Lower lobe of right lung (tissue), 2 donors: ENCODE measurements at regions not wholly inside any gene's neighbourhood (a gene's known extent, or its start where the extent isn't known, plus 50 kb on each side); places are given as distances from the start of the nearest gene placed in this dataset.

Source experiments
- ATAC-seq, 2 donors: fragments of 200-7000 bp; cut with Tn5 transposase; one replicate each; pipeline ENCODE4 v1.9.1; 2020 to 2022; ENCODE audit warnings: mild to moderate bottlenecking in 2 of 2, moderate library complexity in 2 of 2
- DNase-seq: peaks from one replicate; pipeline ENCODE4 v3.0.0-alpha.2; 2020
- H3K27ac ChIP-seq: fragments of 200-600 bp; one replicate; pipeline ENCODE4 v1.8.0; 2022
- H3K27me3 ChIP-seq: fragments of 200-600 bp; one replicate; pipeline ENCODE4 v1.8.0; 2022; ENCODE audit warnings: low read depth
- H3K36me3 ChIP-seq: fragments of 200-600 bp; one replicate; pipeline ENCODE4 v1.8.0; 2022; ENCODE audit warnings: mild to moderate bottlenecking
- H3K4me1 ChIP-seq: fragments of 200-600 bp; one replicate; pipeline ENCODE4 v1.8.0; 2022
- H3K4me3 ChIP-seq: fragments of 200-600 bp; one replicate; pipeline ENCODE4 v1.8.0; 2022; ENCODE audit warnings: mild to moderate bottlenecking
- H3K9me3 ChIP-seq: fragments of 200-600 bp; one replicate; pipeline ENCODE4 v1.8.0; 2022
- CTCF ChIP-seq: fragments of 200-600 bp; IDR thresholded peaks from one replicate; pipeline ENCODE4 v1.8.0; 2022; ENCODE audit warnings: antibody characterized with exemption, mild to moderate bottlenecking
- intact Hi-C: fragments of 100-400 bp; cut with DNase I; formaldehyde crosslinking; loops from one replicate; pipeline ENCODE4 v1.11.0; 2022
- donor health status: DM: no; HTN: yes; CAD: no; lungs with severe emphysema.

- no peak for TF ChIP-seq CTCF
- Histone ChIP-seq H3K27me3 (no peaks in the 10 kb centered on the region), H3K27ac (no peak overlapping the region), H3K9me3 (no peaks in the 10 kb centered on the region), H3K4me1 (no peaks in the 10 kb centered on the region), H3K36me3 (no peaks in the 10 kb centered on the region), H3K4me3 (no peak overlapping the region)
- no peak for DNase-seq
- ATAC-seq, result no peak
- intact Hi-C loops, result no loop called here
Measured at GRCh38 chr11:104584823-104585222, 313.4 kb downstream of the CASP12 start.

- no peak overlapping the region for H3K27ac ChIP-seq
- ATAC-seq, result no peak
- DNase-seq, result no peak
- no peaks in the 10 kb centered on the region for H3K4me1 ChIP-seq
- H3K9me3 ChIP-seq, result no peaks in the 10 kb centered on the region
- H3K36me3 ChIP-seq, result no peaks in the 10 kb centered on the region
- H3K4me3 ChIP-seq, result no peak overlapping the region
- no peak for TF ChIP-seq CTCF
- intact Hi-C loops, result no loop called here
- H3K27me3 ChIP-seq, result no peaks in the 10 kb centered on the region
Measured at GRCh38 chr11:104583857-104584256, 314.4 kb downstream of the CASP12 start.

- Histone ChIP-seq H3K27me3 (no peaks in the 10 kb centered on the region), H3K9me3 (no peaks in the 10 kb centered on the region), H3K4me3 (no peak overlapping the region), H3K36me3 (no peaks in the 10 kb centered on the region), H3K4me1 (no peaks in the 10 kb centered on the region), H3K27ac (no peak overlapping the region)
- TF ChIP-seq CTCF, result no peak
- ATAC-seq, result no peak
- intact Hi-C loops, result no loop called here
- no peak for DNase-seq
Measured at GRCh38 chr11:104582431-104582830, 315.8 kb downstream of the CASP12 start.

- TF ChIP-seq CTCF, result no peak
- DNase-seq (no peak), ATAC-seq (no peak)
- intact Hi-C loops, result no loop called here
- no peaks in the 10 kb centered on the region for H3K4me1 ChIP-seq
- H3K36me3 ChIP-seq, result no peaks in the 10 kb centered on the region
- H3K27ac ChIP-seq, result no peak overlapping the region
- H3K27me3 ChIP-seq, result no peaks in the 10 kb centered on the region
- H3K4me3 ChIP-seq, result no peak overlapping the region
- no peaks in the 10 kb centered on the region for H3K9me3 ChIP-seq
Measured at GRCh38 chr11:104581246-104581980, 316.8 kb downstream of the CASP12 start.

GRCh38 chr11:104573441-104573990 lies 324.7 kb downstream of the CASP12 start:
- Histone ChIP-seq H3K27ac (no peak overlapping the region), H3K4me3 (no peak overlapping the region), H3K9me3 (no peaks in the 10 kb centered on the region), H3K36me3 (no peaks in the 10 kb centered on the region), H3K27me3 (no peaks in the 10 kb centered on the region), H3K4me1 (no peaks in the 10 kb centered on the region)
- TF ChIP-seq CTCF, result no peak
- intact Hi-C loops, result no loop called here
- DNase-seq, result no peak
- no peak for ATAC-seq
